CD14-positive monocyte (primary cell): ENCODE measurements at regions not wholly inside any gene's neighbourhood (a gene's known extent, or its start where the extent isn't known, plus 50 kb on each side); places are given as distances from the start of the nearest gene placed in this dataset.
A peak's percentile ranks its signal among the peaks of the same experiment; 100 is the strongest.
"Not testable (repeated sequence)": the region's sequence is repeated elsewhere in the genome, so short reads cannot be mapped to it uniquely, and the experiment has no call there.

ENCODE experiments used
- DNase-seq, 3 donors: peaks; one replicate each; pipeline ENCODE4 v3.0.0-alpha.2; 2011 to 2022
- H2AFZ ChIP-seq: 2 replicates; pipeline ENCODE4 v1.6.0; 2012; ENCODE audit warnings: mild to moderate bottlenecking, low read depth, low read length, inconsistent platforms; ENCODE audit not compliant: insufficient read depth, poor library complexity, severe bottlenecking
- H3K27ac ChIP-seq, 2 donors: 1 replicate in 1 of 2; 2 replicates in 1 of 2; pipeline ENCODE4 v1.5.1; 2012 to 2013; ENCODE audit warnings: low read length in 2 of 2, control low read depth in 1 of 2, inconsistent platforms in 1 of 2, low read depth in 1 of 2, mild to moderate bottlenecking in 1 of 2
- H3K27me3 ChIP-seq, 2 donors: one replicate each; pipeline versions ENCODE4 v1.6.0 to v1.6.1; 2011 to 2013; ENCODE audit warnings: low read length in 2 of 2; ENCODE audit not compliant: control insufficient read depth in 2 of 2, insufficient read depth in 2 of 2
- H3K36me3 ChIP-seq, 2 donors: replicated peaks in 1 of 2; 1 replicate in 1 of 2; 2 replicates in 1 of 2; pipeline versions ENCODE4 v1.5.1 to v1.6.1; 2012 to 2013; ENCODE audit warnings: low read length in 2 of 2, control low read depth in 1 of 2, inconsistent platforms in 1 of 2, mild to moderate bottlenecking in 1 of 2; ENCODE audit not compliant: insufficient read depth in 2 of 2, control insufficient read depth in 1 of 2
- H3K4me1 ChIP-seq, 2 donors: 1 replicate in 1 of 2; 2 replicates in 1 of 2; pipeline versions ENCODE4 v1.5.1 to v1.6.1; 2012 to 2013; ENCODE audit warnings: low read length in 2 of 2, control low read depth in 1 of 2, inconsistent platforms in 1 of 2, mild to moderate bottlenecking in 1 of 2, moderate library complexity in 1 of 2; ENCODE audit not compliant: insufficient read depth in 2 of 2, control insufficient read depth in 1 of 2
- H3K4me2 ChIP-seq: replicated peaks from 2 replicates; pipeline ENCODE3; 2012; ENCODE audit warnings: low read length, moderate library complexity, mild to moderate bottlenecking; ENCODE audit not compliant: poor library complexity, severe bottlenecking; ENCODE audit errors: extremely low read depth
- H3K4me3 ChIP-seq, 3 experiments: fragments of 200-600 bp in 1 of 3; sonication (generic) in 1 of 3; replicated peaks in 1 of 3; 1 replicate in 2 of 3; 2 replicates in 1 of 3; pipeline ENCODE4 v1.5.1; 2011 to 2013; ENCODE audit warnings: low read length in 3 of 3, mild to moderate bottlenecking in 3 of 3, control low read depth in 2 of 3, low read depth in 2 of 3, inconsistent platforms in 1 of 3, moderate library complexity in 1 of 3
- H3K79me2 ChIP-seq: 2 replicates; pipeline ENCODE4 v1.6.0; 2012; ENCODE audit warnings: mild to moderate bottlenecking, control low read depth, inconsistent platforms, low read length, moderate library complexity; ENCODE audit not compliant: insufficient read depth
- H3K9ac ChIP-seq: 2 replicates; pipeline ENCODE4 v1.6.0; 2017; ENCODE audit warnings: low read length, mild to moderate bottlenecking; ENCODE audit not compliant: insufficient read depth, poor library complexity, severe bottlenecking
- H3K9me3 ChIP-seq, 2 donors: replicated peaks in 1 of 2; 1 replicate in 1 of 2; 2 replicates in 1 of 2; pipeline versions ENCODE4 v1.5.1 to v1.6.1; 2012 to 2013; ENCODE audit warnings: low read length in 2 of 2, control low read depth in 1 of 2; ENCODE audit not compliant: control insufficient read depth in 1 of 2, insufficient read depth in 1 of 2
- H4K20me1 ChIP-seq: 2 replicates; pipeline ENCODE4 v1.6.0; 2012; ENCODE audit warnings: mild to moderate bottlenecking, low read length, control low read depth, moderate library complexity; ENCODE audit not compliant: insufficient read depth
- H3K27ac Mint-ChIP-seq, 7 donors: one replicate each; pipeline ENCODE4 v1.8.0; 2020; ENCODE audit warnings: mild to moderate bottlenecking in 7 of 7, mixed read lengths in 7 of 7, moderate library complexity in 6 of 7, inconsistent platforms in 2 of 7
- H3K27me3 Mint-ChIP-seq, 3 donors: one replicate each; pipeline ENCODE4 v1.8.0; 2021 to 2022; ENCODE audit warnings: low read depth in 3 of 3, mild to moderate bottlenecking in 3 of 3, mixed read lengths in 3 of 3, moderate library complexity in 3 of 3, inconsistent platforms in 1 of 3
- H3K36me3 Mint-ChIP-seq, 2 donors: one replicate each; pipeline ENCODE4 v1.8.0; 2020; ENCODE audit warnings: mixed read lengths in 2 of 2, inconsistent platforms in 1 of 2, mild to moderate bottlenecking in 1 of 2
- H3K4me1 Mint-ChIP-seq: one replicate; pipeline ENCODE4 v1.8.0; 2020; ENCODE audit warnings: mild to moderate bottlenecking, mixed read lengths
- H3K4me3 Mint-ChIP-seq, 2 donors: one replicate each; pipeline ENCODE4 v1.8.0; 2020; ENCODE audit warnings: mild to moderate bottlenecking in 2 of 2, mixed read lengths in 2 of 2, moderate library complexity in 1 of 2
- H3K9me3 Mint-ChIP-seq, 7 donors: one replicate each; pipeline ENCODE4 v1.8.0; 2020 to 2022; ENCODE audit warnings: mixed read lengths in 7 of 7, mild to moderate bottlenecking in 6 of 7, moderate library complexity in 6 of 7, inconsistent platforms in 2 of 7
- CTCF ChIP-seq: fragments of 200-600 bp; IDR thresholded peaks from one replicate; pipeline ENCODE4 v1.8.0; 2022; ENCODE audit warnings: antibody characterized with exemption, mild to moderate bottlenecking
- WGBS: methylation state at CpG from one replicate; pipeline ENCODE4 v1.1.5; 2013; ENCODE audit warnings: missing lambda C conversion rate; ENCODE audit not compliant: insufficient coverage; 5-methylcytosine and 5-hydroxymethylcytosine counted together
- intact Hi-C, 2 donors: fragments of 100-400 bp; cut with micrococcal nuclease; formaldehyde crosslinking; loops; one replicate each; pipeline versions ENCODE4 v1.15.0 to v1.15.1; 2023

GRCh38 chr3:177353140-177353539 lies 155.9 kb upstream of the TBL1XR1 start:
- no peaks in the 10 kb centered on the region for H3K79me2 ChIP-seq
- Mint-ChIP-seq H3K4me1 (peaks cover 45% of the 10 kb centered on the region), H3K4me3 (peak overlapping the region in 1 of 2 donors; percentile 67), H3K27ac (peak overlapping the region in 2 of 7 donors; percentile 16 to 47), H3K9me3 (no peaks in the 10 kb centered on the region), H3K27me3 (no peaks in the 10 kb centered on the region), H3K36me3 (no peaks in the 10 kb centered on the region)
- H3K27ac ChIP-seq = no peak overlapping the region
- H3K4me3 ChIP-seq = no peak overlapping the region
- intact Hi-C loops = loop anchor here in 1 of 2 donors (10.0 kb wide), 2 partner anchors 58 to 572 kb away; no protein-coding TSS in a partner anchor
- H4K20me1 ChIP-seq = no peaks in the 10 kb centered on the region
- H3K36me3 ChIP-seq = no peaks in the 10 kb centered on the region
- no peak for TF ChIP-seq CTCF
- H3K4me2 ChIP-seq = no peak overlapping the region
- H3K27me3 ChIP-seq = no peaks in the 10 kb centered on the region
- peak in 2 of 3 donors; percentile 14 to 32 for DNase-seq
- H3K4me1 ChIP-seq = peaks cover 30 to 38% of the 10 kb centered on the region in 2 donors
- 28% methylated on average over 7 of the region's 8 CpGs for WGBS
- no peaks in the 10 kb centered on the region for H3K9me3 ChIP-seq
- H2AFZ ChIP-seq = peak overlapping the region; percentile 14
- H3K9ac ChIP-seq = no peak overlapping the region

GRCh38 chr3:177353879-177354278 lies 156.6 kb upstream of the TBL1XR1 start:
- not testable (repeated sequence) for H3K27ac ChIP-seq, DNase-seq, H4K20me1 ChIP-seq, H3K27me3 ChIP-seq, H3K36me3 Mint-ChIP-seq, H3K36me3 ChIP-seq, H3K4me3 Mint-ChIP-seq, H3K27me3 Mint-ChIP-seq, H3K4me3 ChIP-seq, H3K9ac ChIP-seq, H3K79me2 ChIP-seq, H3K4me2 ChIP-seq, H3K9me3 Mint-ChIP-seq, H3K9me3 ChIP-seq, H2AFZ ChIP-seq
- H3K4me1 Mint-ChIP-seq = peaks cover 50% of the 10 kb centered on the region
- H3K27ac Mint-ChIP-seq = peak overlapping the region in 1 of 7 donors; percentile 36
- WGBS = no CpG with 5 or more reads among the region's 3 CpGs
- intact Hi-C loops = loop anchor here in 1 of 2 donors (10.0 kb wide), 2 partner anchors 59 to 571 kb away; no protein-coding TSS in a partner anchor
- peaks cover 33 to 44% of the 10 kb centered on the region in 2 donors for H3K4me1 ChIP-seq
